ENCODE measurements at regions not wholly inside any gene's neighbourhood (a gene's known extent, or its start where the extent isn't known, plus 50 kb on each side); places are given as distances from the start of the nearest gene placed in this dataset.
"Not testable (repeated sequence)": the region's sequence is repeated elsewhere in the genome, so short reads cannot be mapped to it uniquely, and the experiment has no call there.

GRCh38 chr12:105674871-105675699 is 344.6 kb downstream of the C12orf75 start:
- no peaks in the 10 kb centered on the region for H3K27me3 Mint-ChIP-seq
- H3K9me3 Mint-ChIP-seq: no peaks in the 10 kb centered on the region
- no peak overlapping the region for H3K4me3 Mint-ChIP-seq
- H3K4me1 Mint-ChIP-seq (ENCODE audit: low read depth): no peaks in the 10 kb centered on the region
- no peaks in the 10 kb centered on the region for H3K36me3 Mint-ChIP-seq (ENCODE audit: low read depth)
- no peak overlapping the region for H3K27ac Mint-ChIP-seq

DNA sequence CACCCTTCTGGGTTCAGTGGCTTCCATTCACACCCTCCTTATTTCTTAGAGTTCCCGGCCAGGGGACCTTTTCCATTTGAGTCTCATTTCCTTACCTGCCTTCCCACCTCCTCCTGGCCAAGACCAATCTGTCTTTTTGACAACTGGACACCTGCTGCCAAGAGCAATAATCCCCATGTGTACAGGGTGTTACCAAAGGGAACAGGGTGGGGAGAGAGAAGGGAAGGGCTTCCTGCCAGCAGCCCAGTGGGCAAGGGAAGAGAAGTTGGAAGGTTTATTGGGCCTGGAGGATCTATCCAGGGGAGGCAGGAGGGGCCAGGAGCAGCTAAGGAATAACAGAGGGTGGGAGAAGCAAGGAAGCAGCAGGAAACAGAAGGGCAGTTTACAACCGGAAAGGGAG is 346.2 kb downstream of the C12orf75 start:
- Mint-ChIP-seq H3K4me1 (ENCODE audit: low read depth) (no peaks in the 10 kb centered on the region), H3K36me3 (ENCODE audit: low read depth) (no peaks in the 10 kb centered on the region), H3K4me3 (no peak overlapping the region), H3K27ac (no peak overlapping the region), H3K27me3 (no peaks in the 10 kb centered on the region), H3K9me3 (no peaks in the 10 kb centered on the region)

DNA sequence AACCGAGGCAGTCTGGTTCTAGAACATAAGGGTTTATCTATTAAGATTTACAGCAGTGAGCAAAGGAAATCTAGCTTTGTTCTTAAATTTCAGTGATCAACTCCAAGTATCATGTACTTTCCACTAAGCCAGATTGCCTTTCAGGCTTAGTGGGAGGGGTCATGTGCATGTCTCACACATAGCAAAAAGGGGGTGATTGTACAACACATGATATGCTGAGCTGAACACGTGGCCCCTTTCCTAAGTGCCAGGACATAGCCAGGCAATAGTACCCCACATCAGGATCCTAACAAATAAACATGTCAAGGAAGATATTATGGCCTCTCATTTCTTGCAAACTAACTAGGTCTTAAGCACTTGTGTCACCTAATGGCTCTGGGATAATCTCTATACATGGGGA is 347.2 kb downstream of the C12orf75 start:
- H3K27me3 Mint-ChIP-seq: no peaks in the 10 kb centered on the region
- no peak overlapping the region for H3K27ac Mint-ChIP-seq
- H3K9me3 Mint-ChIP-seq: no peaks in the 10 kb centered on the region
- H3K4me3 Mint-ChIP-seq: no peak overlapping the region
- H3K4me1 Mint-ChIP-seq (ENCODE audit: low read depth): no peaks in the 10 kb centered on the region
- no peaks in the 10 kb centered on the region for H3K36me3 Mint-ChIP-seq (ENCODE audit: low read depth)

DNA sequence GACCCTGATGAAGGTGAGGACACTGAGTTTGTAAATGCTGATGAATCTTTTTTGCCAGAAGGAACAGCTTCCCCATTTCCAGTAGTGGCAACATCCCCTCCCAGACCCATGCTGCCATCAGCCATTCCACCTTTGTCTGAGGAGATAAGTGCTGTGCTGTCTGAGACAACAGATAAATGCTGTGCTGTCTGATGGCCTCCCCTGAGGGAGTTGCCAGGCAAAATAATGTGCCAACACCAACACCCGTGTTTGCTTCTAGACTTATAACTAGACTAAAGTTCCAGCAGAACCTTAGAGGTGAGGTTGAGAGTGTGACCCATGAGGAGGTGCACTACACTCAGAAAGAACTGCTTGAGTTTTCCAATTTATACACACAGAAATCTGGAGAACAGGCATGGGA is 349.5 kb downstream of the C12orf75 start:
- Mint-ChIP-seq H3K27ac (no peak overlapping the region), H3K36me3 (ENCODE audit: low read depth) (no peaks in the 10 kb centered on the region), H3K27me3 (no peaks in the 10 kb centered on the region), H3K4me1 (ENCODE audit: low read depth) (no peaks in the 10 kb centered on the region), H3K9me3 (peaks cover 3% of the 10 kb centered on the region), H3K4me3 (no peak overlapping the region)

GRCh38 chr12:105681341-105681740 is 350.9 kb downstream of the C12orf75 start:
- no peak overlapping the region for H3K4me3 Mint-ChIP-seq

DNA sequence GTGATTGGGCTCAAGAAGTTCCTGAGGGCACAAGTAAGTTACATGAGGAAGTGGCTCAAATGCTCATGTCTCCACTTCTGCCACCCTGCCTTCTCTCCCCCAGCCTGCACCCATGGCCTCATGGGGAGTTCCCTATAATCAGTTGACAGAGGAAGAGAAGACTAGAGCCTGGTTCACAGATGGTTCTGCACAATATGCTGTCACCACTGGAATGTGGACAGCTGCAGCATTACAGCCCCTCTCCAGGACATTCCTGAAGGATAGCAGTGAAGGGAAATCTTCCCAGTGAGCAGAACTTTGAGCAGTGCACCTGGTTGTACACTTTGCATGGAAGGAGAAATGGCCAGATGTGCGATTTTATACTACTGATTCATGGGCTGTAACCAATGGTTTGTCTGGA is 352.3 kb downstream of the C12orf75 start:
- H3K27me3 Mint-ChIP-seq; H3K9me3 Mint-ChIP-seq; H3K4me1 Mint-ChIP-seq (ENCODE audit: low read depth); H3K36me3 Mint-ChIP-seq (ENCODE audit: low read depth); H3K27ac Mint-ChIP-seq; H3K4me3 Mint-ChIP-seq: not testable (repeated sequence)

More at GRCh38 chr12:105681341-105681740, 350.9 kb downstream of the C12orf75 start:
- H3K9me3 Mint-ChIP-seq: peaks cover 3% of the 10 kb centered on the region
- no peaks in the 10 kb centered on the region for H3K27me3 Mint-ChIP-seq
- H3K27ac Mint-ChIP-seq: no peak overlapping the region
- no peaks in the 10 kb centered on the region for H3K4me1 Mint-ChIP-seq (ENCODE audit: low read depth)
- no peaks in the 10 kb centered on the region for H3K36me3 Mint-ChIP-seq (ENCODE audit: low read depth)

- H3K4me3 Mint-ChIP-seq; H3K4me1 Mint-ChIP-seq (ENCODE audit: low read depth); H3K27ac Mint-ChIP-seq; H3K27me3 Mint-ChIP-seq; H3K36me3 Mint-ChIP-seq (ENCODE audit: low read depth); H3K9me3 Mint-ChIP-seq: not testable (repeated sequence)
Observed at GRCh38 chr12:105683836-105684235, 353.3 kb downstream of the C12orf75 start.

GRCh38 chr12:105698075-105698474 is 367.6 kb downstream of the C12orf75 start:
- no peaks in the 10 kb centered on the region for H3K4me1 Mint-ChIP-seq (ENCODE audit: low read depth)
- no peaks in the 10 kb centered on the region for H3K36me3 Mint-ChIP-seq (ENCODE audit: low read depth)
- no peak overlapping the region for H3K4me3 Mint-ChIP-seq
- H3K27me3 Mint-ChIP-seq: peaks cover 19% of the 10 kb centered on the region
- H3K27ac Mint-ChIP-seq: no peak overlapping the region
- peaks cover 14% of the 10 kb centered on the region for H3K9me3 Mint-ChIP-seq

- Mint-ChIP-seq H3K4me3 (no peak overlapping the region), H3K27me3 (peaks cover 23% of the 10 kb centered on the region), H3K4me1 (ENCODE audit: low read depth) (no peaks in the 10 kb centered on the region)
Observed at GRCh38 chr12:105699209-105699608, 368.7 kb downstream of the C12orf75 start.

GRCh38 chr12:105704787-105705186 is 374.3 kb downstream of the C12orf75 start:
- Mint-ChIP-seq H3K27me3 (peaks cover 13% of the 10 kb centered on the region), H3K4me1 (ENCODE audit: low read depth) (no peaks in the 10 kb centered on the region), H3K36me3 (ENCODE audit: low read depth) (no peaks in the 10 kb centered on the region), H3K9me3 (no peaks in the 10 kb centered on the region), H3K4me3 (no peak overlapping the region), H3K27ac (no peak overlapping the region)

More at GRCh38 chr12:105699209-105699608, 368.7 kb downstream of the C12orf75 start:
- Mint-ChIP-seq H3K9me3 (peaks cover 14% of the 10 kb centered on the region), H3K36me3 (ENCODE audit: low read depth) (no peaks in the 10 kb centered on the region), H3K27ac (no peak overlapping the region)

GRCh38 chr12:105705235-105705634 is 374.7 kb downstream of the C12orf75 start:
- Mint-ChIP-seq H3K4me1 (ENCODE audit: low read depth) (no peaks in the 10 kb centered on the region), H3K27me3 (peaks cover 13% of the 10 kb centered on the region), H3K4me3 (no peak overlapping the region), H3K36me3 (ENCODE audit: low read depth) (no peaks in the 10 kb centered on the region), H3K9me3 (no peaks in the 10 kb centered on the region), H3K27ac (no peak overlapping the region)

DNA sequence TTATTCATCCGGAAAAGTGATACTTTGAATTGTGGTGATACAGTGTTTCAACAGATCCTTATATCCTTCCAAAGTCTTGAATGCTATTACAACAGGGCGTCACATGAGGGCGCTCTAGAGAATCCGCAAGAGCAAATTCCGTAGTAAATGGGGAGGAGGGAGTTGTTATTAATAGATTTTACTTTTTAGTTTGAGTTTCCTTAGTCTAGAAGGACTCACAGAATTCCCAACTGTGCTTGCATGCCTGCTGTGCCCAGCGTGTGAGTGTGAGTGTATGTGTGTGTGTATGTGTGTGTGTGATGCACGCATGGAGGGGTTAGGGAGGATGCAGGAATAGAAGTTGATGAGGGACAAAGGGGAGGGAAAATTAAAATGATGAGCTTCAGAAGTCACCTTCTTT is 375.3 kb downstream of the C12orf75 start:
- H3K9me3 Mint-ChIP-seq: no peaks in the 10 kb centered on the region

DNA sequence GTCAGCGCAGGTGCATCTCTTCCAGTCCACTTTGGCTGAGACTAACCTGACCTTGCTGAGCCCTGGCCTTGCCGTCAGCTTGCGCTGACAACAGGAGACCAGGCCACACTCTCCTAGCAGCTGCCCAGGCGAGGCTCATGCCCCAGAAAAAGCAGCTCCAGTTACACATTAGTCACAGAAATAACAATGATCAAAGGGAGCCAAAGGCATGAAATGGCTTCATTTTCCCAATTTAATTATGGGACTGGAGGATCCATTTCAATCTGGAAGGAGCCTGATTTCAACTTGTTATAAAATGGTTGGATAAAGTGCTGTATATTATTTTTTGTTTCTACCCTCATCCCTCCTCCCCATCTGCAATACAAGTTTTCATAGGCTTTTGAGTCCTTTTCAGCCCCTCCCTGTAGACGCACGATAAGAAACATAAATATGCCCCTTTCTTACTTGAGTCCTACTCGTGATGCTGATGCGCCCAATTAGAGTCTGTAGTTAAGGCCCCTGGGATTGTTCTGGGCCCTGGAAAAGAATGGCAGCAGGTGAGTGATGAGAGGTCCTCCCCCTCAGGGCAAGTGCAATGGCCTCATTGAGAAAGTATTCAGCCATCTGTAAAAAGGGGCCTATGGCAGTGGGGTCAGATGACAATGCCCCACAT is 376.0 kb downstream of the C12orf75 start:
- no peaks in the 10 kb centered on the region for H3K36me3 Mint-ChIP-seq (ENCODE audit: low read depth)
- H3K4me1 Mint-ChIP-seq (ENCODE audit: low read depth): no peaks in the 10 kb centered on the region
- H3K27me3 Mint-ChIP-seq: peaks cover 8% of the 10 kb centered on the region
- no peak overlapping the region for H3K27ac Mint-ChIP-seq
- H3K9me3 Mint-ChIP-seq: no peaks in the 10 kb centered on the region
- no peak overlapping the region for H3K4me3 Mint-ChIP-seq

More for the DNA sequence above, 375.3 kb downstream of the C12orf75 start:
- H3K27ac Mint-ChIP-seq: no peak overlapping the region
- no peak overlapping the region for H3K4me3 Mint-ChIP-seq
- no peaks in the 10 kb centered on the region for H3K36me3 Mint-ChIP-seq (ENCODE audit: low read depth)
- no peaks in the 10 kb centered on the region for H3K4me1 Mint-ChIP-seq (ENCODE audit: low read depth)
- peaks cover 9% of the 10 kb centered on the region for H3K27me3 Mint-ChIP-seq

- Mint-ChIP-seq H3K4me3 (no peak overlapping the region), H3K27ac (no peak overlapping the region), H3K36me3 (ENCODE audit: low read depth) (no peaks in the 10 kb centered on the region), H3K4me1 (ENCODE audit: low read depth) (no peaks in the 10 kb centered on the region), H3K9me3 (no peaks in the 10 kb centered on the region), H3K27me3 (peaks cover 8% of the 10 kb centered on the region)
Observed at GRCh38 chr12:105706973-105707334, 376.5 kb downstream of the C12orf75 start.

DNA sequence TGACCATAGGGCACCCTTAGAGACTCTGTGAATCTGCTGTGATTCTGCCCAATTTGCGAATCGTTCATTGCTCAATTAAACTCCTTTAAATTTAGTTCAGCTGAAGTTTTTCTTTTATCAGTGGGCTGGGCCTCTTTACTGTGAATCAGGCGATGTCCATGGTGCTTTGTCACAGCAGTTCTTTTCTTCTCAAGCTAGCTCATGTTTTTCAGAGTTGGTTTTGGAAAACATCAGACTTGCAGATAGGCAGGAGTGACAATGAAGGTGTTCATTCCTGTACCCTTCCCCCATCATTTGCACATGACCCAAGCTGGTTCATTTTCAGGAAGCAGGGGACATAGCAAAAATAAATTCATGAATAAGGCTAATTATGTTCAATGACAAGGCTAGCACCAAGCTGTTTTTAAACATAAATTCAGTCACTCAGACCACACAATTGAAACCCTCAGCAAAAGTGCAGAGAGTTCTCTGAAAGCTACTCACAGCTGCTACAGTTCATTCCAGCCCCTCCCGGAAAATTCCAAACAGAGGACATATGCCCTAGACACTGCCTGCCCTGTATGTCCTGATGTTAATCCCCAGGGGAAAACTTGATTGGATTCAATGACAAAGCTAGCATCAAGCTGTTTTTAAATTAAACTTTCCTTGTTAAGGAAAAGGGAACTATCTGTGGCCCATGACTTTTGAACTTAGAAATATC is 383.3 kb downstream of the C12orf75 start:
- Mint-ChIP-seq H3K9me3 (peaks cover 8% of the 10 kb centered on the region), H3K27me3 (peaks cover 9% of the 10 kb centered on the region), H3K4me1 (ENCODE audit: low read depth) (no peaks in the 10 kb centered on the region), H3K36me3 (ENCODE audit: low read depth) (no peaks in the 10 kb centered on the region), H3K4me3 (no peak overlapping the region), H3K27ac (no peak overlapping the region)
